Fibroblast of the aortic adventitia (primary cell): ENCODE measurements at regions not wholly inside any gene's neighbourhood (a gene's known extent, or its start where the extent isn't known, plus 50 kb on each side); places are given as distances from the start of the nearest gene placed in this dataset.

Experiments used
- DNase-seq: peaks from one replicate; pipeline ENCODE4 v3.0.0-alpha.2; 2010; ENCODE audit warnings: low read depth
- H3K4me3 ChIP-seq: 2 replicates; pipeline ENCODE4 v1.5.1; 2011; ENCODE audit warnings: low read depth, mild to moderate bottlenecking, control low read depth, low read length, moderate library complexity
- CTCF ChIP-seq: IDR thresholded peaks from 2 replicates; pipeline ENCODE4 v1.5.1; 2011; ENCODE audit warnings: mild to moderate bottlenecking, low read length, control low read depth, inconsistent platforms; ENCODE audit not compliant: insufficient read depth

GRCh38 chr5:2219149-2219776 lies 336.5 kb upstream of the IRX4 start:
- DNase-seq = no peak
- no peak for TF ChIP-seq CTCF
- no peak overlapping the region for H3K4me3 ChIP-seq

- no peak for DNase-seq
- H3K4me3 ChIP-seq = no peak overlapping the region
- TF ChIP-seq CTCF = no peak
Measured at GRCh38 chr5:2217219-2217618, 334.5 kb upstream of the IRX4 start.

- no peak for TF ChIP-seq CTCF
- no peak for DNase-seq
- H3K4me3 ChIP-seq = no peak overlapping the region
Measured at GRCh38 chr5:2214910-2215590, 332.3 kb upstream of the IRX4 start.

- no peak for TF ChIP-seq CTCF
- no peak for DNase-seq
- H3K4me3 ChIP-seq = no peak overlapping the region
Measured at GRCh38 chr5:2213121-2213730, 330.5 kb upstream of the IRX4 start.

- no peak for TF ChIP-seq CTCF
- DNase-seq = no peak
- no peak overlapping the region for H3K4me3 ChIP-seq
Measured at GRCh38 chr5:2212481-2212880, 329.8 kb upstream of the IRX4 start.

GRCh38 chr5:2208239-2208544 lies 325.5 kb upstream of the IRX4 start:
- H3K4me3 ChIP-seq = no peak overlapping the region
- TF ChIP-seq CTCF = no peak
- DNase-seq = no peak
